GM23338 (cell line): ENCODE measurements at regions not wholly inside any gene's neighbourhood (a gene's known extent, or its start where the extent isn't known, plus 50 kb on each side); places are given as distances from the start of the nearest gene placed in this dataset.

Experiments used
- ATAC-seq: fragments of 200-7000 bp; cut with Tn5 transposase; 3 replicates; pipeline ENCODE4 v1.9.1; 2020
- DNase-seq: peaks from one replicate; pipeline ENCODE4 v3.0.0-alpha.2; 2015; ENCODE audit warnings: low spot score
- H2AFZ ChIP-seq: fragments of 200-600 bp; sonication (generic); 2 replicates; pipeline ENCODE4 v1.8.0; 2016; ENCODE audit warnings: antibody characterized with exemption, mild to moderate bottlenecking, moderate library complexity
- H3F3A ChIP-seq: fragments of 200-600 bp; sonication (generic); replicated peaks from 2 replicates; pipeline ENCODE4 v1.8.0; 2017; ENCODE audit warnings: antibody characterized with exemption, mixed run types, low read depth
- H3K27ac ChIP-seq: fragments of 200-600 bp; sonication (generic); 2 replicates; pipeline ENCODE4 v1.6.1; 2016; ENCODE audit warnings: low read depth
- H3K27me3 ChIP-seq: fragments of 200-600 bp; sonication (generic); 2 replicates; pipeline ENCODE4 v1.8.0; 2016; ENCODE audit warnings: mild to moderate bottlenecking, mixed run types, moderate library complexity; ENCODE audit not compliant: insufficient read depth
- H3K36me3 ChIP-seq: fragments of 200-600 bp; sonication (generic); 2 replicates; pipeline ENCODE4 v1.8.0; 2016; ENCODE audit warnings: mild to moderate bottlenecking; ENCODE audit not compliant: insufficient read depth
- H3K4me1 ChIP-seq: fragments of 200-600 bp; sonication (generic); 2 replicates; pipeline ENCODE4 v1.8.0; 2016; ENCODE audit warnings: mild to moderate bottlenecking, moderate library complexity; ENCODE audit not compliant: insufficient read depth
- H3K4me2 ChIP-seq: fragments of 200-600 bp; sonication (generic); 2 replicates; pipeline ENCODE4 v1.7.1; 2017; ENCODE audit warnings: mixed run types
- H3K4me3 ChIP-seq: fragments of 200-600 bp; sonication (generic); 2 replicates; pipeline ENCODE4 v1.6.1; 2016; ENCODE audit warnings: mixed run types
- H3K79me2 ChIP-seq: fragments of 200-600 bp; sonication (generic); replicated peaks from 2 replicates; pipeline ENCODE4 v1.8.0; 2017; ENCODE audit warnings: mild to moderate bottlenecking; ENCODE audit not compliant: insufficient read depth
- H3K9me2 ChIP-seq: fragments of 200-600 bp; sonication (generic); 2 replicates; pipeline ENCODE4 v1.8.0; 2017; ENCODE audit not compliant: insufficient read depth
- H4K20me1 ChIP-seq: fragments of 200-600 bp; sonication (generic); replicated peaks from 2 replicates; pipeline ENCODE4 v1.8.0; 2017; ENCODE audit warnings: mild to moderate bottlenecking; ENCODE audit not compliant: insufficient read depth
- H3K27ac Mint-ChIP-seq: 2 replicates; pipeline ENCODE4 v1.8.0; 2020; ENCODE audit warnings: inconsistent platforms, mild to moderate bottlenecking, moderate library complexity, mixed read lengths
- H3K27me3 Mint-ChIP-seq: 3 replicates; pipeline ENCODE4 v1.8.0; 2022; ENCODE audit warnings: low read depth, mild to moderate bottlenecking, moderate library complexity, mixed read lengths, inconsistent platforms; ENCODE audit not compliant: insufficient read depth, poor library complexity
- H3K36me3 Mint-ChIP-seq: 3 replicates; pipeline ENCODE4 v1.8.0; 2021; ENCODE audit warnings: low read depth, mild to moderate bottlenecking, inconsistent platforms, moderate library complexity, mixed read lengths
- H3K4me1 Mint-ChIP-seq: 3 replicates; pipeline ENCODE4 v1.8.0; 2020; ENCODE audit warnings: mild to moderate bottlenecking, inconsistent platforms, mixed read lengths
- H3K4me3 Mint-ChIP-seq: 3 replicates; pipeline ENCODE4 v1.8.0; 2021; ENCODE audit warnings: moderate library complexity, mild to moderate bottlenecking, inconsistent platforms, mixed read lengths
- H3K9me3 Mint-ChIP-seq: 3 replicates; pipeline ENCODE4 v1.8.0; 2020; ENCODE audit warnings: moderate library complexity, mild to moderate bottlenecking, inconsistent platforms, mixed read lengths
- CREB1 ChIP-seq: fragments of 250-450 bp; sonication (Bioruptor Pico); IDR thresholded peaks from 2 replicates; pipeline ENCODE4 v1.5.0; 2020; ENCODE audit warnings: low read depth, mild to moderate bottlenecking, moderate library complexity
- CTCF ChIP-seq, 2 experiments: fragments of 200-600 bp in 1 of 2; sonication (generic) in 1 of 2; conservative IDR thresholded peaks; 2 replicates each; pipeline versions ENCODE4 v1.5.1 to v1.6.1; 2016 to 2017; ENCODE audit warnings: antibody characterized with exemption in 2 of 2, low read depth in 2 of 2, mild to moderate bottlenecking in 2 of 2, moderate library complexity in 1 of 2
- ETS1 ChIP-seq: IDR thresholded peaks from 2 replicates; pipeline ENCODE4 v1.6.1; 2016; ENCODE audit warnings: antibody characterized with exemption
- EZH2 ChIP-seq: fragments of 200-600 bp; sonication (generic); IDR thresholded peaks from one replicate; pipeline ENCODE4 v1.8.0; 2017; ENCODE audit warnings: antibody characterized with exemption, mild to moderate bottlenecking, low read depth; ENCODE audit not compliant: unreplicated experiment
- EZH2phosphoT487 ChIP-seq: fragments of 200-600 bp; sonication (generic); IDR thresholded peaks from one replicate; pipeline ENCODE4 v1.8.1; 2018; ENCODE audit warnings: antibody characterized with exemption; ENCODE audit not compliant: unreplicated experiment
- JUNB ChIP-seq: IDR thresholded peaks from one replicate; pipeline ENCODE4 v1.6.1; 2016; ENCODE audit warnings: antibody characterized with exemption; ENCODE audit not compliant: unreplicated experiment
- NANOG ChIP-seq: IDR thresholded peaks from 2 replicates; pipeline ENCODE4 v1.6.1; 2016; ENCODE audit warnings: antibody characterized with exemption, borderline replicate concordance
- POLR2AphosphoS5 ChIP-seq: IDR thresholded peaks from 2 replicates; pipeline ENCODE4 v1.6.1; 2016; ENCODE audit warnings: antibody characterized with exemption, low read depth
- REST ChIP-seq: IDR thresholded peaks from one replicate; pipeline ENCODE4 v1.6.1; 2018; ENCODE audit warnings: antibody characterized with exemption; ENCODE audit not compliant: unreplicated experiment
- STAT1 ChIP-seq: IDR thresholded peaks from one replicate; pipeline ENCODE4 v1.6.1; 2016; ENCODE audit warnings: antibody characterized with exemption; ENCODE audit not compliant: unreplicated experiment
- ZNF114 ChIP-seq: fragments of 250-450 bp; sonication (Bioruptor Pico); IDR thresholded peaks from 2 replicates; pipeline ENCODE4 v1.5.0; 2020; ENCODE audit warnings: mild to moderate bottlenecking, moderate library complexity
- ZNF331 ChIP-seq: fragments of 250-450 bp; sonication (Bioruptor Pico); IDR thresholded peaks from 2 replicates; pipeline ENCODE4 v1.5.0; 2020; ENCODE audit warnings: low read depth, mild to moderate bottlenecking, moderate library complexity
- ZNF462 ChIP-seq: fragments of 250-450 bp; sonication (Bioruptor Pico); IDR thresholded peaks from 2 replicates; pipeline ENCODE4 v1.5.0; 2020; ENCODE audit warnings: mild to moderate bottlenecking, moderate library complexity

- Mint-ChIP-seq H3K27me3 (no peaks in the 10 kb centered on the region), H3K27ac (no peak overlapping the region), H3K4me1 (no peaks in the 10 kb centered on the region; the same call in 2 of the 3 replicates), H3K36me3 (peaks cover 2% of the 10 kb centered on the region; the same call in 2 of the 3 replicates), H3K4me3 (no peak overlapping the region), H3K9me3 (peaks cover 19% of the 10 kb centered on the region)
- Histone ChIP-seq H3K27ac (no peak overlapping the region), H3K79me2 (no peaks in the 10 kb centered on the region), H2AFZ (no peak overlapping the region), H3K9me2 (0 out of 2 replicates have a peak, but pooled peaks cover 3% of the 10 kb centered on the region), H3K4me3 (no peak overlapping the region), H3K4me2 (no peak overlapping the region), H4K20me1 (no peaks in the 10 kb centered on the region), H3K36me3 (no peaks in the 10 kb centered on the region), H3K4me1 (no peaks in the 10 kb centered on the region), H3K27me3 (no peaks in the 10 kb centered on the region), H3F3A (no peaks in the 10 kb centered on the region)
- no peak for TF ChIP-seq JUNB
- TF ChIP-seq ZNF462 (CRISPR knock-in tag) = no peak
- no peak for TF ChIP-seq CTCF (conservative IDR thresholded peaks at IDR 0.05; ENCODE audit: low read depth in 2 of 2)
- TF ChIP-seq POLR2AphosphoS5 = no peak
- TF ChIP-seq STAT1 = no peak
- no peak for TF ChIP-seq EZH2
- no peak for TF ChIP-seq ZNF331 (CRISPR knock-in tag)
- no peak for TF ChIP-seq CREB1 (CRISPR knock-in tag)
- TF ChIP-seq ETS1 = no peak
- no peak for TF ChIP-seq NANOG
- TF ChIP-seq EZH2phosphoT487 = no peak
- no peak for TF ChIP-seq REST
- no peak for TF ChIP-seq ZNF114
- no peak for ATAC-seq
- no peak for DNase-seq
Measured at GRCh38 chr14:61872452-61872851, 110.2 kb downstream of the SNAPC1 start.
